WTC11 (cell line): ENCODE measurements at regions not wholly inside any gene's neighbourhood (a gene's known extent, or its start where the extent isn't known, plus 50 kb on each side); places are given as distances from the start of the nearest gene placed in this dataset.

Experiments used
- ATAC-seq: fragments of 200-7000 bp; cut with Tn5 transposase; 2 replicates; pipeline ENCODE4 v1.10.0; 2021; ENCODE audit warnings: mild to moderate bottlenecking, moderate library complexity
- CTCF ChIA-PET: fragments of 300-600 bp; sonication (Branson Sonifier 250); formaldehyde crosslinking; loops from one replicate; lab custom pipeline; 2021; ENCODE audit warnings: antibody characterized with exemption; lab: Charles Lee
- POLR2A ChIA-PET: fragments of 350-600 bp; sonication (Branson Sonifier 250); formaldehyde crosslinking; loops from one replicate; lab custom pipeline; 2021; ENCODE audit warnings: antibody characterized with exemption; lab: Charles Lee
- DNase-seq: peaks from one replicate; pipeline ENCODE4 v3.0.0; 2021; ENCODE audit warnings: low spot score
- H3K27ac Mint-ChIP-seq: 2 replicates; pipeline ENCODE4 v1.8.0; 2021; ENCODE audit warnings: mixed read lengths
- H3K27me3 Mint-ChIP-seq: 2 replicates; pipeline ENCODE4 v1.8.0; 2021; ENCODE audit warnings: low read depth, mild to moderate bottlenecking, moderate library complexity, mixed read lengths
- H3K36me3 Mint-ChIP-seq: 2 replicates; pipeline ENCODE4 v1.8.0; 2021; ENCODE audit warnings: mixed read lengths
- H3K4me1 Mint-ChIP-seq: 2 replicates; pipeline ENCODE4 v1.8.0; 2022; ENCODE audit warnings: mixed read lengths
- H3K4me3 Mint-ChIP-seq: 2 replicates; pipeline ENCODE4 v1.8.0; 2021; ENCODE audit warnings: mild to moderate bottlenecking, moderate library complexity, mixed read lengths
- H3K9me3 Mint-ChIP-seq: 2 replicates; pipeline ENCODE4 v1.8.0; 2021; ENCODE audit warnings: mixed read lengths
- AR ChIP-seq: fragments of 250-450 bp; sonication (Bioruptor Pico); IDR thresholded peaks from 2 replicates; pipeline ENCODE4 v1.9.0; 2021; ENCODE audit warnings: mild to moderate bottlenecking
- EMX1 ChIP-seq: fragments of 250-450 bp; sonication (Bioruptor Pico); IDR thresholded peaks from 2 replicates; pipeline ENCODE4 v1.8.0; 2021; ENCODE audit warnings: mild to moderate bottlenecking
- ESRRA ChIP-seq: sonication (generic); formaldehyde crosslinking; IDR thresholded peaks from 2 replicates; pipeline ENCODE4 v1.8.1; 2022; ENCODE audit warnings: mild to moderate bottlenecking, missing genetic modification reagents, borderline replicate concordance
- FOXK1 ChIP-seq: sonication (generic); formaldehyde crosslinking; IDR thresholded peaks from 2 replicates; pipeline ENCODE4 v1.8.0; 2022; ENCODE audit warnings: mild to moderate bottlenecking, moderate library complexity, missing genetic modification reagents
- FOXP1 ChIP-seq: sonication (generic); formaldehyde crosslinking; IDR thresholded peaks from 2 replicates; pipeline ENCODE4 v1.8.0; 2022; ENCODE audit warnings: missing genetic modification reagents, mild to moderate bottlenecking, moderate library complexity, borderline replicate concordance
- JAZF1 ChIP-seq: fragments of 250-450 bp; sonication (Bioruptor Pico); IDR thresholded peaks from 2 replicates; pipeline ENCODE4 v1.9.0; 2021; ENCODE audit warnings: moderate library complexity, mild to moderate bottlenecking, inconsistent platforms
- JUN ChIP-seq: sonication (generic); formaldehyde crosslinking; IDR thresholded peaks from 2 replicates; pipeline ENCODE4 v1.8.0; 2023; ENCODE audit warnings: mild to moderate bottlenecking, missing genetic modification reagents
- NR1H2 ChIP-seq: sonication (generic); formaldehyde crosslinking; IDR thresholded peaks from 2 replicates; pipeline ENCODE4 v1.9.0; 2021; ENCODE audit warnings: mild to moderate bottlenecking, moderate library complexity, missing genetic modification reagents
- PREB ChIP-seq: sonication (generic); formaldehyde crosslinking; IDR thresholded peaks from 2 replicates; pipeline ENCODE4 v1.8.1; 2022; ENCODE audit warnings: mild to moderate bottlenecking, missing genetic modification reagents, moderate library complexity, borderline replicate concordance
- TEAD4 ChIP-seq: sonication (generic); formaldehyde crosslinking; IDR thresholded peaks from 2 replicates; pipeline ENCODE4 v1.8.0; 2022; ENCODE audit warnings: mild to moderate bottlenecking, missing genetic modification reagents
- ZNF416 ChIP-seq: fragments of 250-450 bp; sonication (Bioruptor Pico); IDR thresholded peaks from 2 replicates; pipeline ENCODE4 v1.9.0; 2021; ENCODE audit warnings: mild to moderate bottlenecking, inconsistent platforms
- ZNF671 ChIP-seq: fragments of 250-450 bp; sonication (Bioruptor Pico); IDR thresholded peaks from 2 replicates; pipeline ENCODE4 v1.8.0; 2021; ENCODE audit warnings: mild to moderate bottlenecking
- TF ChIP-seq, protein P1 (sequence below): sonication (generic); formaldehyde crosslinking; IDR thresholded peaks from 2 replicates; pipeline ENCODE4 v1.8.0; 2023; ENCODE audit warnings: missing genetic modification reagents
- TF ChIP-seq, protein P2 (sequence below): sonication (generic); formaldehyde crosslinking; IDR thresholded peaks from 2 replicates; pipeline ENCODE4 v1.8.0; 2023; ENCODE audit warnings: mild to moderate bottlenecking, missing genetic modification reagents
- TF ChIP-seq, protein P3 (sequence below): sonication (generic); formaldehyde crosslinking; IDR thresholded peaks from 2 replicates; pipeline ENCODE4 v1.8.1; 2023; ENCODE audit warnings: mild to moderate bottlenecking, moderate library complexity, missing genetic modification reagents

DNA sequence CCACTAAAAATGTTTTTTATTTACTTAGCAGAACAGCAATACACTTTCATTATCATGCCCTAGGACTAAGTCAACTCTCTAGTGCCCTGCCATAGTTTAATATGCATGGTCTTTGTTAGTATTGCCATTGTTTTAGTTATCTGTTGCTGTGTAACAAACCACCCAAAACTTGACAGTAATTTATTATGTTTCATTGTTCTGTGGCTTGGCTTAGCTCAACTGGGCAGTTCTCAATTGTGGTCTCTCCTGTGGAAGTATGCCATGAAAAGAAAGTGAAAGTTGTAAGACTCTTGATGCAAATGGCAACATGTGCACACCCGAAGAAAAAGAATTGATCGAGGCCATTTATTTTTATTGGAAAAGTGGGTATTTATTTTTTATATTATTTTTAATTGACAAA lies 206.3 kb upstream of the KCTD3 start:
- CTCF ChIA-PET, result no interaction called here
- TF ChIP-seq JAZF1 (no peak), AR (CRISPR knock-in tag) (no peak)
- TF ChIP-seq, protein P1, sequence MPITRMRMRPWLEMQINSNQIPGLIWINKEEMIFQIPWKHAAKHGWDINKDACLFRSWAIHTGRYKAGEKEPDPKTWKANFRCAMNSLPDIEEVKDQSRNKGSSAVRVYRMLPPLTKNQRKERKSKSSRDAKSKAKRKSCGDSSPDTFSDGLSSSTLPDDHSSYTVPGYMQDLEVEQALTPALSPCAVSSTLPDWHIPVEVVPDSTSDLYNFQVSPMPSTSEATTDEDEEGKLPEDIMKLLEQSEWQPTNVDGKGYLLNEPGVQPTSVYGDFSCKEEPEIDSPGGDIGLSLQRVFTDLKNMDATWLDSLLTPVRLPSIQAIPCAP (CRISPR knock-in tag), result no peak
- H3K27me3 Mint-ChIP-seq, result no peaks in the 10 kb centered on the region
- POLR2A ChIA-PET, result no interaction called here
- no peak for ATAC-seq
- no peak overlapping the region for H3K27ac Mint-ChIP-seq
- H3K4me3 Mint-ChIP-seq, result no peak overlapping the region
- H3K9me3 Mint-ChIP-seq, result peaks cover 8% of the 10 kb centered on the region
- H3K4me1 Mint-ChIP-seq, result no peaks in the 10 kb centered on the region
- no peaks in the 10 kb centered on the region for H3K36me3 Mint-ChIP-seq
- no peak for DNase-seq

DNA sequence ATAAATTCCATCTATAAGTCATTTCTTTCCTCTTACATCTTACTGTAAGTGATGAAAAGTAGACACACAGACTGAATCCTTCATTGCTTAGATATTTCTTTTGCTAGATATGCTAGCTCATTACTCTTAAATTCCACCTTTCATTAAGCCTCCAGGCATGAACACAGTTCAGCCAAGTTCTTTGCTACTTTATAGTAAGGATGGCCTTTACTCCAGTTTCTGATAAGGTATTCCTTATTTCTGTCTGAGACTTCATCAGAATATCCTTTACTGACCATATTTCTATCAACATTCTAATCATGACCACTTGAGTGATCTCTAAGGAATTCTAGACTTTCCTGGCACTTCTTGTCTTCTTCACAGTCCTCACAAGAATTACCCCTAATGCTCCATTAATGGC lies 191.7 kb upstream of the KCTD3 start:
- Mint-ChIP-seq H3K4me3 (no peak overlapping the region), H3K27me3 (no peaks in the 10 kb centered on the region)

GRCh38 chr1:215376544-215377264 lies 190.4 kb upstream of the KCTD3 start:
- no peaks in the 10 kb centered on the region for H3K4me1 Mint-ChIP-seq
- no peaks in the 10 kb centered on the region for H3K27me3 Mint-ChIP-seq
- ATAC-seq, result no peak
- DNase-seq, result no peak
- no peaks in the 10 kb centered on the region for H3K36me3 Mint-ChIP-seq
- no peak overlapping the region for H3K4me3 Mint-ChIP-seq
- POLR2A ChIA-PET, result no interaction called here
- CTCF ChIA-PET, result no interaction called here
- H3K9me3 Mint-ChIP-seq, result 0 out of 2 replicates have a peak, but pooled peaks cover 3% of the 10 kb centered on the region
- H3K27ac Mint-ChIP-seq, result no peak overlapping the region
- TF ChIP-seq TEAD4, result no peak
- TF ChIP-seq NR1H2, result no peak
- no peak for TF ChIP-seq EMX1 (CRISPR knock-in tag)
- no peak for TF ChIP-seq FOXK1 (CRISPR knock-in tag)
- TF ChIP-seq ESRRA (CRISPR knock-in tag), result no peak
- TF ChIP-seq, protein P2, sequence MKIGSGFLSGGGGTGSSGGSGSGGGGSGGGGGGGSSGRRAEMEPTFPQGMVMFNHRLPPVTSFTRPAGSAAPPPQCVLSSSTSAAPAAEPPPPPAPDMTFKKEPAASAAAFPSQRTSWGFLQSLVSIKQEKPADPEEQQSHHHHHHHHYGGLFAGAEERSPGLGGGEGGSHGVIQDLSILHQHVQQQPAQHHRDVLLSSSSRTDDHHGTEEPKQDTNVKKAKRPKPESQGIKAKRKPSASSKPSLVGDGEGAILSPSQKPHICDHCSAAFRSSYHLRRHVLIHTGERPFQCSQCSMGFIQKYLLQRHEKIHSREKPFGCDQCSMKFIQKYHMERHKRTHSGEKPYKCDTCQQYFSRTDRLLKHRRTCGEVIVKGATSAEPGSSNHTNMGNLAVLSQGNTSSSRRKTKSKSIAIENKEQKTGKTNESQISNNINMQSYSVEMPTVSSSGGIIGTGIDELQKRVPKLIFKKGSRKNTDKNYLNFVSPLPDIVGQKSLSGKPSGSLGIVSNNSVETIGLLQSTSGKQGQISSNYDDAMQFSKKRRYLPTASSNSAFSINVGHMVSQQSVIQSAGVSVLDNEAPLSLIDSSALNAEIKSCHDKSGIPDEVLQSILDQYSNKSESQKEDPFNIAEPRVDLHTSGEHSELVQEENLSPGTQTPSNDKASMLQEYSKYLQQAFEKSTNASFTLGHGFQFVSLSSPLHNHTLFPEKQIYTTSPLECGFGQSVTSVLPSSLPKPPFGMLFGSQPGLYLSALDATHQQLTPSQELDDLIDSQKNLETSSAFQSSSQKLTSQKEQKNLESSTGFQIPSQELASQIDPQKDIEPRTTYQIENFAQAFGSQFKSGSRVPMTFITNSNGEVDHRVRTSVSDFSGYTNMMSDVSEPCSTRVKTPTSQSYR, result no peak
- TF ChIP-seq, protein P3, sequence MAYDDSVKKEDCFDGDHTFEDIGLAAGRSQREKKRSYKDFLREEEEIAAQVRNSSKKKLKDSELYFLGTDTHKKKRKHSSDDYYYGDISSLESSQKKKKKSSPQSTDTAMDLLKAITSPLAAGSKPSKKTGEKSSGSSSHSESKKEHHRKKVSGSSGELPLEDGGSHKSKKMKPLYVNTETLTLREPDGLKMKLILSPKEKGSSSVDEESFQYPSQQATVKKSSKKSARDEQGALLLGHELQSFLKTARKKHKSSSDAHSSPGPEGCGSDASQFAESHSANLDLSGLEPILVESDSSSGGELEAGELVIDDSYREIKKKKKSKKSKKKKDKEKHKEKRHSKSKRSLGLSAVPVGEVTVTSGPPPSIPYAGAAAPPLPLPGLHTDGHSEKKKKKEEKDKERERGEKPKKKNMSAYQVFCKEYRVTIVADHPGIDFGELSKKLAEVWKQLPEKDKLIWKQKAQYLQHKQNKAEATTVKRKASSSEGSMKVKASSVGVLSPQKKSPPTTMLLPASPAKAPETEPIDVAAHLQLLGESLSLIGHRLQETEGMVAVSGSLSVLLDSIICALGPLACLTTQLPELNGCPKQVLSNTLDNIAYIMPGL (CRISPR knock-in tag), result no peak
- TF ChIP-seq ZNF671 (CRISPR knock-in tag), result no peak
- no peak for TF ChIP-seq JUN

More for the DNA sequence above, 191.7 kb upstream of the KCTD3 start:
- no peak for ATAC-seq
- CTCF ChIA-PET, result no interaction called here
- TF ChIP-seq PREB (CRISPR knock-in tag) (no peak), AR (CRISPR knock-in tag) (no peak), ZNF416 (CRISPR knock-in tag) (no peak), TEAD4 (no peak), FOXP1 (CRISPR knock-in tag) (no peak)
- POLR2A ChIA-PET, result no interaction called here
- H3K27ac Mint-ChIP-seq, result no peak overlapping the region
- peaks cover 14% of the 10 kb centered on the region; the same call in 1 of the 2 replicates for H3K9me3 Mint-ChIP-seq
- DNase-seq, result no peak
- no peaks in the 10 kb centered on the region for H3K4me1 Mint-ChIP-seq
- H3K36me3 Mint-ChIP-seq, result no peaks in the 10 kb centered on the region
